ENCODE measurements at regions not wholly inside any gene's neighbourhood (a gene's known extent, or its start where the extent isn't known, plus 50 kb on each side); places are given as distances from the start of the nearest gene placed in this dataset.

- intact Hi-C loops (cut with micrococcal nuclease; ENCODE audit: unreplicated experiment): no loop called here
- no TSS peak for BruUV-seq (replicated peaks)
- ChIA-PET CTCF (no interaction called here), POLR2A (ENCODE audit: unreplicated experiment) (no interaction called here)
- H2AFZ ChIP-seq: no peak overlapping the region
- H3K27me3 ChIP-seq (ENCODE audit: insufficient read depth, low read depth): no peaks in the 10 kb centered on the region
- 0 out of 2 replicates have a peak, but pooled peaks cover under 1% of the 10 kb centered on the region for H3K9me2 ChIP-seq (ENCODE audit: insufficient read depth)
- no peak overlapping the region for H3K4me3 ChIP-seq
- no peaks in the 10 kb centered on the region; the same call in 1 of the 2 replicates for H3K9me3 ChIP-seq (ENCODE audit: insufficient read depth, low read depth)
- H3K79me2 ChIP-seq (ENCODE audit: low read depth): no peaks in the 10 kb centered on the region
- no peaks in the 10 kb centered on the region for H3K4me1 ChIP-seq (replicated peaks; ENCODE audit: insufficient read depth)
- no peak for DNase-seq
- H3K4me2 ChIP-seq: no peak overlapping the region
- no peak for TF ChIP-seq EZH2 (IDR thresholded peaks at IDR 0.05; ENCODE audit: low read depth)
- no peak for TF ChIP-seq CTCF (conservative IDR thresholded peaks at IDR 0.05)
- H3K27ac ChIP-seq: no peak overlapping the region
- H4K20me1 ChIP-seq (ENCODE audit: insufficient read depth): no peaks in the 10 kb centered on the region
- no peaks in the 10 kb centered on the region for H3K36me3 ChIP-seq (ENCODE audit: low read depth)
- H3F3A ChIP-seq (ENCODE audit: insufficient read depth, low read depth): no peaks in the 10 kb centered on the region
These were observed 144.5 kb upstream of the GDNF start for GRCh38 chr5:37984300-37984699.

GRCh38 chr5:37983463-37983862, 143.6 kb upstream of the GDNF start:
- H3K27me3 ChIP-seq (ENCODE audit: insufficient read depth, low read depth): no peaks in the 10 kb centered on the region
- H3K4me2 ChIP-seq: no peak overlapping the region
- intact Hi-C loops (cut with micrococcal nuclease; ENCODE audit: unreplicated experiment): no loop called here
- 0 out of 2 replicates have a peak, but pooled peaks cover 6% of the 10 kb centered on the region for H3K9me2 ChIP-seq (ENCODE audit: insufficient read depth)
- ChIA-PET CTCF (interaction anchor here (0.6 kb wide), 1 partner anchor 210 kb away, joined by 5 read pairs; no protein-coding TSS in a partner anchor), POLR2A (ENCODE audit: unreplicated experiment) (no interaction called here)
- H3K9me3 ChIP-seq (ENCODE audit: insufficient read depth, low read depth): no peaks in the 10 kb centered on the region; the same call in 1 of the 2 replicates
- DNase-seq: no peak
- H3K4me1 ChIP-seq (replicated peaks; ENCODE audit: insufficient read depth): no peaks in the 10 kb centered on the region
- H4K20me1 ChIP-seq (ENCODE audit: insufficient read depth): no peaks in the 10 kb centered on the region
- no peaks in the 10 kb centered on the region for H3F3A ChIP-seq (ENCODE audit: insufficient read depth, low read depth)
- BruUV-seq (replicated peaks): no TSS peak
- H3K27ac ChIP-seq: no peak overlapping the region
- H3K4me3 ChIP-seq: no peak overlapping the region
- no peaks in the 10 kb centered on the region for H3K79me2 ChIP-seq (ENCODE audit: low read depth)
- no peaks in the 10 kb centered on the region for H3K36me3 ChIP-seq (ENCODE audit: low read depth)
- no peak overlapping the region for H2AFZ ChIP-seq
- TF ChIP-seq CTCF (conservative IDR thresholded peaks at IDR 0.05) (no peak), EZH2 (IDR thresholded peaks at IDR 0.05; ENCODE audit: low read depth) (no peak)

GRCh38 chr5:37979559-37979958, 139.7 kb upstream of the GDNF start:
- TF ChIP-seq CTCF (conservative IDR thresholded peaks at IDR 0.05): no peak
- no peak for TF ChIP-seq EZH2 (IDR thresholded peaks at IDR 0.05; ENCODE audit: low read depth)
- POLR2A ChIA-PET (ENCODE audit: unreplicated experiment): no interaction called here
- H3F3A ChIP-seq (ENCODE audit: insufficient read depth, low read depth): no peaks in the 10 kb centered on the region
- no peak overlapping the region for H3K27ac ChIP-seq
- H3K9me2 ChIP-seq (ENCODE audit: insufficient read depth): 0 out of 2 replicates have a peak, but pooled peaks cover 6% of the 10 kb centered on the region
- BruUV-seq (replicated peaks): no TSS peak
- H3K4me1 ChIP-seq (replicated peaks; ENCODE audit: insufficient read depth): no peaks in the 10 kb centered on the region
- H4K20me1 ChIP-seq (ENCODE audit: insufficient read depth): no peaks in the 10 kb centered on the region
- H3K36me3 ChIP-seq (ENCODE audit: low read depth): no peaks in the 10 kb centered on the region
- no peak overlapping the region for H2AFZ ChIP-seq
- H3K79me2 ChIP-seq (ENCODE audit: low read depth): no peaks in the 10 kb centered on the region
- no peaks in the 10 kb centered on the region; the same call in 1 of the 2 replicates for H3K9me3 ChIP-seq (ENCODE audit: insufficient read depth, low read depth)
- CTCF ChIA-PET: no interaction called here
- no peak for DNase-seq
- intact Hi-C loops (cut with micrococcal nuclease; ENCODE audit: unreplicated experiment): no loop called here
- H3K4me2 ChIP-seq: no peak overlapping the region
- H3K4me3 ChIP-seq: no peak overlapping the region
- 0 out of 2 replicates have a peak, but pooled peaks cover 7% of the 10 kb centered on the region for H3K27me3 ChIP-seq (ENCODE audit: insufficient read depth, low read depth)

All from PC-9 (cell line).